GF-D8 (cell line): ENCODE measurements at regions not wholly inside any gene's neighbourhood (a gene's known extent, or its start where the extent isn't known, plus 50 kb on each side); places are given as distances from the start of the nearest gene placed in this dataset.

ENCODE experiments used
- DNase-seq: peaks from one replicate; lab custom pipeline; 2025; lab: John Stamatoyannopoulos, UW

DNA sequence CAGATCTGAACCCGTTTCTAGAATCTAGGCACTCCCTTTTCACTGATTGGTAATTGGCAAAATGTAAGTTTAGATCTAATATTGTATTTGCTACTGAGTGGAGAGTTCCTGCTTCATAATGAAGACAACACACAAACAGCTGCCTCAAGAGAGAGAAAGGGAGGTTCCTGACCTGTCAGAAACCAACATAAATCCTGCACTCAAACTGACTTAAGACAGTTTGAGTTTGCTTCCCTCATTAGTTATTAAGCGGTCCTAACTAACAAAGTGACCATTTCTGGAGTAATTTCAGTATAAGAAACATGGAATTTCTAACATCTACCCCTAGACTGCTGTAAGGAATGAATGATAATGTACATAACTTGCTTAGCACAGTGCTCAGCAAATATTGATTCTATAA lies 191.2 kb downstream of the METTL4 start:
- no peak for DNase-seq

- DNase-seq = no peak
Measured at GRCh38 chr18:2381539-2381938, 189.8 kb downstream of the METTL4 start.

- DNase-seq = no peak
Measured at GRCh38 chr18:2387588-2387987, 183.7 kb downstream of the METTL4 start.

GRCh38 chr18:2390158-2390557 lies 181.1 kb downstream of the METTL4 start:
- no peak for DNase-seq

- no peak for DNase-seq
Measured at GRCh38 chr18:2391470-2391869, 179.8 kb downstream of the METTL4 start.

DNA sequence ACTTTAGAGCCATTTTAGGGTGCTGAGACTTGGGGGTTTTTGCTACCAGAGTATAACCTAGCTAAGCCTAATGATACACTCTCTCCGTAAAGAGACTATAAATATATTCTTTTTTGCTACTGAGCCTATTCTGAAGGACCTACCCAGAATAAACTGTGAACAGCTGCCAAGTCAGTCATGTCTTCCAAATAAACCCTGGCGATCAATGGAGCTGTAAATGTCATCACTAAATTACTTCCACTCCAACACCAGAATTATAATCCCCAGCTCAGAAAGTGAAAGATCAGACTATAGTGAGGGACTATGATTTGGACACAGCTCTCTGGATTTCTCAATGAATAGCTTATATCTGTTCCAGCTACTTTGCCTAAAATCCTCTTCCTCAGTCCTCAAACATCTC lies 178.9 kb downstream of the METTL4 start:
- DNase-seq = no peak

DNA sequence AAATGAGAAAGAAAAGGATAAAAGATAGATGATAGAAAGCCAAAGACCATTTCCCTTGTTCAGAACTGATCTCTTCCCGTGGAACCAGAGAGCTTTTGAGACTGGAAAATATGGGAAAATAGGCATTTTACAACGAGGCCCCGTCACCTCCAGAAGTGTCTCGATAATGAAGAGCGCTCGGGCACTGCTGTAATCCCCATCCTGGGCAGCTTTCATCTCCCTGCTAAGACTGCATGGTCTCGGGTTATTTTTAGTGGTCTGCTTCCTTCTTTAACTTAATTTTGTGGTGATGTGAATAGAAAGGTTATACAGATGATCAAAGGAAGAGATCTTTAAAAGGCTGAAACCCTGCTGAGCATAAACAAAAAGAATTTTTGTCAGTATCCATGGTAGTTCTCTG lies 176.6 kb downstream of the METTL4 start:
- DNase-seq = no peak

GRCh38 chr18:2395427-2396161 lies 175.7 kb downstream of the METTL4 start:
- DNase-seq = no peak

GRCh38 chr18:2396162-2396505 lies 175.2 kb downstream of the METTL4 start:
- DNase-seq = no peak

DNA sequence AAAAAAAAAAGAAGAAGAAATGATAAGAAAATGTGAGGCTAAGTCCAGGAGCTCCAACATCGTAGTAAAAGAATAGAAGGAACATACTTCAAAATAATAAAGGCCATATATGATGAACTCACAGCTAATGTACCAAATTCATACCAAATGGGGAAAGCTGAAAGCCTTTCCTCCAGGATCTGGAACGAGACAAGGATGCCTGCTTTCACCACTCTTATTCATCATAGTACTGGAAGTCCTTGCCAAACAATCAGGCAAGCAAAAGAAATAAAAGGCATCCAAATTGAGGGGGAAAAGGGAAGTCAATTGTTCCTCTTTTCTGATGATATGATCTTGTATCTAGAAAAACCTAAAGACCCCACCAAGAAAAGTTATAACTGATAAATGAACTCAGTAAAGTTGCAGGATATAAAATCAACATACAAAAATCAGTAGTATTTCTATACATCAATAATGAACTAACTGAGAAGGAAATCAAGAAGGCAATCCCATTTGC lies 170.6 kb downstream of the METTL4 start:
- no peak for DNase-seq

- DNase-seq = no peak
Measured at GRCh38 chr18:2402084-2402483, 169.2 kb downstream of the METTL4 start.

- no peak for DNase-seq
Measured at GRCh38 chr18:2406544-2406943, 164.8 kb downstream of the METTL4 start.

- DNase-seq = no peak
Measured at GRCh38 chr18:2407961-2408360, 163.3 kb downstream of the METTL4 start.

- DNase-seq = no peak
Measured at GRCh38 chr18:2409906-2410305, 161.4 kb downstream of the METTL4 start.

DNA sequence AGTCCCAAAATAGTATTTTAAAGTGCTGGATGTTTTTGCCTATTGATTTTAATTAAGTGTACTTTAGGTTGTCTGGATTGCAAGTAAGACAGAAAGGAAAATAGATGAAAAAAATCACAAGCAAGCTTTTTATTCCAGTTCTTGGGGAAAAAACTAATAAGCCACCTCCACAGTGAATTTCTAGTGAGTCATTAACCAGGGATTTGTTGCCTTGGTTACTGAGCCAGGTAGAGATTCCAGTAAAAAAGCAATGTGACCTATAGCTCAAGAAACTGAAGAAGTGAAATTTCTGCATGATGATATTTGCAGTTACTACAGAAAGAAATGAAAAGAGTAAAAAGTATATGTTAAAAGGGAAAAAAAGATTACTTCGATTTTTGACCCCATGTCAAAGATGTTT lies 160.6 kb downstream of the METTL4 start:
- DNase-seq = no peak

GRCh38 chr18:2411381-2411960 lies 159.8 kb downstream of the METTL4 start:
- no peak for DNase-seq

DNA sequence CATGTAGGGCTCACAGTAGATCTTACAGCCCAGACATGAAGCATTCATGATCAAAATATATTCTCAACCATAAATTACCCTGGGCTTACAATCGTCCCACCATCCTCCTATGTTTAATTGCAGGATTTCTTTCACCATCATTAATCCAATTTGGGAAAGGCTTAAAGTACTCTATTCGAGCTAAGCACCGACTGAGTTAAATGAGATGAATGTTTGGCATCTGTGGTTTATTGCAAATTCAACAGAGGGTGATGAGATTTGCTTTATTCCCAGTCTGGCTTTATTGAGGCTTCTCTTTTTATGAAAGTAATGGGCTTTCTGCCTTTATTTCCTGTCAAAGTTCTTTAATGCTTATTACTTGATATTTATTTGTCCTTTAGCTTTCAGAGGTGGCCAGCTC lies 159.0 kb downstream of the METTL4 start:
- DNase-seq = no peak

DNA sequence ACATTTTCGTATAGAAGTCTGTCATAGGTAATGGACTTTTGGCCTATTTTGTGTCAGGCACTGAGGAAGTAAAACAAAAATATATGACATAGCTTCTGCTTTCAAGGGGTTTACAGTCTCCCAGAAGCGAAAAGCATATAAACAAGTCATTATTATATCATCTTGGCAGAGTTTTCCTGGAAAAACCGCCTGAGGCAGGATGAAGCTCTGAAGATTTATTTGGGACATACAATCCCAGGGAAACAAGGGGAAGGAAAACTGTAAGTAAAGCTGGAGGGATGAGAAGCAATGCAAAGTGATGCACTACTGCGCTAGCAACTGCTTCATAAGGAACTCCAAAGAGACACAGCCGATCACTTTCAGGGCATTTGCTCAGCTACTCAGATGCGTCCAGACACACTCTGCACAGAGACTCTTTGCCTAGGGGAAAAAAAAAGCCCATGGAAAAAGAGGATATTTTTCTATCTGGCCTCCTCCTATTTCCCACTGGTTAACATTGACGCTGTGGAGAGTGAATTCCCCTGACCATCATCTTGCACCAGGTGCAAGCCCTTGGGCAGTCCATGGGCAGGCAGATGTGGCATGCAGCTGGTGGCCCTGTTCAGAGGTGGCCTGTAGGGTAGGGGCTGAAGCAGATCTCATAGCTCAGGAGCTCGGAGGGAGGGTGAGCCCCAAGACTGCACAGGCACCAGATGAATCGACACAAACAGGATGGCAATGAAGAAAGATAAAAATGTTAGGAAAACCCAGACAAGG lies 158.1 kb downstream of the METTL4 start:
- no peak for DNase-seq

DNA sequence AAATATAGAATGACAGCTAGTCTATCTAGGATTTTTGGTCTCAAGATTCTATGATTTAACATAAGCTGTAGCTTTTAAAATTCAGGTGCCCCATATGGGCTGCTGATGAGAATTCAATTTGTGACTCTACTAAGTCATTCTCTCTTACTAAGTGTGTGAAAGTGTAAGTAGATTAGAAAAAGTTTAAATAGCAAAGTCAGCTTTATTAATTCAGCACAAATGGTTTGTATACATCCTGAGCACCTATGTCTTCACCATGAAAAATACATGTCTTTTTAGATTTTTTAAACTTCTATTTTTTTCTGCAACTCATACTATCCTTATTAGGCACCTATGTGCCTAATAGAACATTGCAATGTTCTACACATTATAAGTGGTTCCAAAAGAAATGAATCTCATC lies 157.1 kb downstream of the METTL4 start:
- DNase-seq = no peak

GRCh38 chr18:2415656-2416055 lies 155.6 kb downstream of the METTL4 start:
- DNase-seq = no peak

DNA sequence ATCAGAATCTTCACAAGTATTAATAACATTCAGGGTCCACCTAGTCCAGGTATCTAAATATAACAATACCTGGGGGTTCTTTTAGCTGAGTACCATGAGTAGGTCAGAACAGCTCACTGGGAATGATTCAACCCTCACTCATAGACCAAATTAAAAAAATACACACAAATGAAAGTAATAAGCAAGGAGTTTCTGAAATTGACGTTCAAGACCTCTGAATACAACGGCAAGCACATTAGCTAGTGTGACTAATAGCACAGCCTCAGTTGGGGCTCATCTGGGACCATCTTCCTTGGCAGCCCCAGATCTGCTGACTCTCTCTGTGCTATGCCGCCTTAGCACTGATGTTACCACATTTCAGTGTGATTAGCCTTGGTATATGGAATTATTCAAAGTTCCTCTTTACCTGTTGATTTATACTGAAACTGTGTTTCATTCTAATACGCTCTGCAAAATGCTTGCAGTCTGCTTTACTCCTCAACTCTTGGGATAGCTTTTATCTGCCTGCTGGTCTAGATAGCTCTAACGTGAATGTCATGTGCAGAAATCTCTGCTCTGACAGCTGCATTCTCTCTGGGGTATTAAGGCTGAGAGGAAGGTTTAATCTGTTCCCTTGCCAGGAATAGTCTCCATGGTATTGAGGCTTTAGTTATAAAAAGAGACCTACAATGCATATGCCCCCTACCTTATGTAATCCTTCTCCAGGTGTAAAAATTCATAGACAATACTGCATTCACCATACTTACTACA lies 153.3 kb downstream of the METTL4 start:
- DNase-seq = no peak

DNA sequence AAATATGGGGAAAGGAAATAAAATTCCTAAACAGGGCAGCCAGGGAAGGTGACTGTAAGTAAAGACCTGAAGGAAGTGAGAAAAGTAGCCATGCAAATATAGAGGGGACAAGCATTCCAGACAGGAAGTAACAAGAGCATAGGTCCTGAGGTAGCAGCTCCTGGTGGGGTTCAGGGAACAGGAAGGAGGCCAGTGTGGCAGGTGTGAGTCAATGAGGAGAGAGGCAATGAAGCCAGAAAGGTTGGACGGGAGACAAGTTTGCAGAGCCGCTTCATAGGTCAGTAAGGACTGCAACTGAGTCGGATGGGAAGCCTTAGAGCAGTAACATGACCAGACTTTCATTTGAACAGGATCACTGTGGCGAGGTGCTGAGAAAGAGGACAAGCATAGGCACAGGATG lies 150.9 kb downstream of the METTL4 start:
- DNase-seq = no peak

- DNase-seq = no peak
Measured at GRCh38 chr18:2423761-2424160, 147.5 kb downstream of the METTL4 start.
